ENCODE measurements at regions not wholly inside any gene's neighbourhood (a gene's known extent, or its start where the extent isn't known, plus 50 kb on each side); places are given as distances from the start of the nearest gene placed in this dataset.
A peak's percentile ranks its signal among the peaks of the same experiment; 100 is the strongest.

DNA sequence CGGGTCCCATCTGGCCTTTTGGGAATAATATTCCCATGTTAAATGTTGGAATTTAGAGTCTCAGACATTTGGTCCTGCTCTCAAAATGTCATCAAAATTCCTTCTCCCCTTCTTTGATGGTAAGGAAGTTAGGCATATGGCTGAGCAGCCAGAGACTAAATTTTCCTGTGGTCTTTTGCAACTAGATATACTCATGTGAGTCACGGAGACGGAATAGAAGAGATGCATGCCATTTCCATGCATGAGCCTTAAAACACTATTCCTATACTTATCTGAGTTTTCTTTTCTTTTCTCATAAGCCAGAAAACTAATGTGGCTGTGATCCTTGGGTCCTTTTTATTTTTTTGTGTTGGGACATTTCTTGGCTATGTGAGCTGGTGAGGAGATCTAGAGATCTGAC is 105.3 kb downstream of the NR2F2 start:
- DNase-seq, result no peak
- TF ChIP-seq, protein P1, sequence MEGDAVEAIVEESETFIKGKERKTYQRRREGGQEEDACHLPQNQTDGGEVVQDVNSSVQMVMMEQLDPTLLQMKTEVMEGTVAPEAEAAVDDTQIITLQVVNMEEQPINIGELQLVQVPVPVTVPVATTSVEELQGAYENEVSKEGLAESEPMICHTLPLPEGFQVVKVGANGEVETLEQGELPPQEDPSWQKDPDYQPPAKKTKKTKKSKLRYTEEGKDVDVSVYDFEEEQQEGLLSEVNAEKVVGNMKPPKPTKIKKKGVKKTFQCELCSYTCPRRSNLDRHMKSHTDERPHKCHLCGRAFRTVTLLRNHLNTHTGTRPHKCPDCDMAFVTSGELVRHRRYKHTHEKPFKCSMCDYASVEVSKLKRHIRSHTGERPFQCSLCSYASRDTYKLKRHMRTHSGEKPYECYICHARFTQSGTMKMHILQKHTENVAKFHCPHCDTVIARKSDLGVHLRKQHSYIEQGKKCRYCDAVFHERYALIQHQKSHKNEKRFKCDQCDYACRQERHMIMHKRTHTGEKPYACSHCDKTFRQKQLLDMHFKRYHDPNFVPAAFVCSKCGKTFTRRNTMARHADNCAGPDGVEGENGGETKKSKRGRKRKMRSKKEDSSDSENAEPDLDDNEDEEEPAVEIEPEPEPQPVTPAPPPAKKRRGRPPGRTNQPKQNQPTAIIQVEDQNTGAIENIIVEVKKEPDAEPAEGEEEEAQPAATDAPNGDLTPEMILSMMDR (IDR thresholded peaks at IDR 0.05; ENCODE audit: unreplicated experiment), result no peak
- no peaks in the 10 kb centered on the region for H3K27me3 Mint-ChIP-seq (ENCODE audit: unreplicated experiment)
- no peak overlapping the region for H3K4me3 Mint-ChIP-seq (ENCODE audit: low read depth, unreplicated experiment)
- H3K9me3 Mint-ChIP-seq (ENCODE audit: low read depth, unreplicated experiment), result no peaks in the 10 kb centered on the region
- intact Hi-C loops (cut with micrococcal nuclease; ENCODE audit: unreplicated experiment), result no loop called here
- no peak overlapping the region for H3K27ac Mint-ChIP-seq (ENCODE audit: unreplicated experiment)
- CTCF ChIA-PET, result no interaction called here
- BruUV-seq (replicated peaks), result no TSS peak
- no peaks in the 10 kb centered on the region for H3K36me3 Mint-ChIP-seq (ENCODE audit: insufficient read depth, unreplicated experiment)
- peaks cover 18% of the 10 kb centered on the region for H3K4me1 Mint-ChIP-seq (ENCODE audit: low read depth, unreplicated experiment)

DNA sequence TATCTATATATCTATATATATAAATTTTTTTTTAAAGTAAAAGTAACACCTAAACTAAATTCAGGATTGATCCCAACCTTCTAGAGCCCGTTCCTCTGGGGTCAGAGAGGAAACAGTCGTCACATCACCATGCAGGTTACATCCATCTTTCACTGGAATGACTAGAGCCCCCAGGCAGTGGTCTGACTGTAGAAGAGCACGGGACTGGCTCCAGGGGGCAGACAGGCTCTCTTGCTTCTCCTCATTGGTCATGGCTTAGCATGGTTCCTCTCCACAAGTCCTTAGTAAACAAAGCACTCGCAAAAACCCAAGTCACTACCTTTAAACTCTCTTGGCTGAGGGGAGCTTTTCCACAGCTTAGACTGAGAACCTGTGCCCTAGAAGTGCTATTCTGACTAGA is 110.5 kb downstream of the NR2F2 start:
- Mint-ChIP-seq H3K4me3 (ENCODE audit: low read depth, unreplicated experiment) (no peak overlapping the region), H3K27ac (ENCODE audit: unreplicated experiment) (no peak overlapping the region), H3K36me3 (ENCODE audit: insufficient read depth, unreplicated experiment) (no peaks in the 10 kb centered on the region), H3K27me3 (ENCODE audit: unreplicated experiment) (no peaks in the 10 kb centered on the region), H3K9me3 (ENCODE audit: low read depth, unreplicated experiment) (no peaks in the 10 kb centered on the region), H3K4me1 (ENCODE audit: low read depth, unreplicated experiment) (no peaks in the 10 kb centered on the region)
- no TSS peak for BruUV-seq (replicated peaks)
- no peak for DNase-seq
- intact Hi-C loops (cut with micrococcal nuclease; ENCODE audit: unreplicated experiment), result no loop called here
- TF ChIP-seq, protein P1 (IDR thresholded peaks at IDR 0.05; ENCODE audit: unreplicated experiment), result no peak
- CTCF ChIA-PET, result no interaction called here

DNA sequence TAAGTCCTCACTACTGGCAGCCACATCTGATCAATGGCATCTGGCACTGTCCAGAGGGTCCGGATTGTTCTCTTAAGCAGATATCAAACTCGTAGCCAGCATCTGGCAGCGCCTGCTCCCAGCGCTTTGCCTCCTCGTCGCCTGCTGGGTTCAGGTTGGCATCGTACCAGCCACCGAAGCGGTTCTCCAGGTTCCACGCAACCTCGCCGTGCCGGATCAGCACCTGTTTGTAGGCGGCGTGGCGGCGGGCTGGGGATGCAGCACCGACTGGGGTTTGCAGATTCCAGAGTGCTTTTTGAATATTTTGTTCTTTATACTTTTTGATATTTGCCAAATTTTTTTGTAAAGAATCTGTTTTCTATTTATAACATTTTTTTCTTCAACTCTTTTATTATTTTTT is 111.6 kb downstream of the NR2F2 start:
- TF ChIP-seq, protein P1 (IDR thresholded peaks at IDR 0.05; ENCODE audit: unreplicated experiment), result no peak
- CTCF ChIA-PET, result no interaction called here
- H3K27ac Mint-ChIP-seq (ENCODE audit: unreplicated experiment), result no peak overlapping the region
- H3K4me3 Mint-ChIP-seq (ENCODE audit: low read depth, unreplicated experiment), result no peak overlapping the region
- H3K4me1 Mint-ChIP-seq (ENCODE audit: low read depth, unreplicated experiment), result peaks cover 10% of the 10 kb centered on the region
- BruUV-seq (replicated peaks), result no TSS peak
- no peaks in the 10 kb centered on the region for H3K36me3 Mint-ChIP-seq (ENCODE audit: insufficient read depth, unreplicated experiment)
- no peaks in the 10 kb centered on the region for H3K27me3 Mint-ChIP-seq (ENCODE audit: unreplicated experiment)
- no peaks in the 10 kb centered on the region for H3K9me3 Mint-ChIP-seq (ENCODE audit: low read depth, unreplicated experiment)
- no peak for DNase-seq
- intact Hi-C loops (cut with micrococcal nuclease; ENCODE audit: unreplicated experiment), result no loop called here

DNA sequence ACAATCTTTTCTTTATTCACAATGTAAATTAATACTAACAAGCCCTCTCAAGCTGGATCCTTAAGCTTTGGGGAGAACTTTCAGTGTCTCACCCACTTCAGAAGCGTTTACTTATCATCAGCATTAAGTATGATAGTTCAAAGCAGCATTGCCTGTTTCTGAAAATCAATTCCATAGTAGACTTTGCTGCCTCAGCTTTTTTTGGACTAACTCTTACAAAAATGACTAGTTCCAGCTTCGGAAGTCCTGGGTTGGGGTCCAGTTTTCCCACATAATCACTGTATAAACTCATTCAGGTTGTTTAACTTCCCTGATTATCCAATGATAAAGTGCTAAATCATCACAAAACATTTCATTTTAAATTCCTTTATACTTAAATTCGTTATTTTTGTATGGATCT is 114.4 kb downstream of the NR2F2 start:
- no peaks in the 10 kb centered on the region for H3K27me3 Mint-ChIP-seq (ENCODE audit: unreplicated experiment)
- H3K9me3 Mint-ChIP-seq (ENCODE audit: low read depth, unreplicated experiment), result no peaks in the 10 kb centered on the region
- no peak overlapping the region for H3K4me3 Mint-ChIP-seq (ENCODE audit: low read depth, unreplicated experiment)
- intact Hi-C loops (cut with micrococcal nuclease; ENCODE audit: unreplicated experiment), result no loop called here
- no peaks in the 10 kb centered on the region for H3K36me3 Mint-ChIP-seq (ENCODE audit: insufficient read depth, unreplicated experiment)
- no peak for DNase-seq
- H3K4me1 Mint-ChIP-seq (ENCODE audit: low read depth, unreplicated experiment), result peaks cover 24% of the 10 kb centered on the region
- H3K27ac Mint-ChIP-seq (ENCODE audit: unreplicated experiment), result no peak overlapping the region
- CTCF ChIA-PET, result interaction anchor here (1.0 kb wide), 1 partner anchor 9 kb away, joined by 3 read pairs; no protein-coding TSS in a partner anchor
- TF ChIP-seq, protein P1 (IDR thresholded peaks at IDR 0.05; ENCODE audit: unreplicated experiment), result no peak
- no TSS peak for BruUV-seq (replicated peaks)

DNA sequence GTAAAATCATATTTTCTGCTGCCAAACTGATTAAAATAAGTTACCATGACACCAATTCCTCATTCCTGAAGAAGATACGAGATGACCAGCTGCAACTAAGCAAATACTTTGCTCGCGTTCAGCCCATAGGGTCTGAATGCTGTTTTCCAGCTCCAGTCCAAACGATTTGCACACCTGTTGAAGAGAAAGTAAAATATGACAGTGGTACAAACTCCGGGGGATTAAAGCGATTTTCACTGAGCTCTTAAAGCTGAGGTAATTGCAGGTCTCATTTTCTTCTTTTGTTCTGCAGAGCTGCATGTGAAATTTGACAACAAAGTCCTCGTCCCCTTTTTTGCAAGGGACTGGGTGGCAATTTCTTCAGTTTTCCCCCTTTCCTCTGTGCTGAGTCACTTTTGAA is 118.4 kb downstream of the NR2F2 start:
- TF ChIP-seq, protein P1 (IDR thresholded peaks at IDR 0.05; ENCODE audit: unreplicated experiment), result no peak
- no peak for DNase-seq
- peak overlapping the region; percentile 23 for H3K4me3 Mint-ChIP-seq (ENCODE audit: low read depth, unreplicated experiment)
- H3K4me1 Mint-ChIP-seq (ENCODE audit: low read depth, unreplicated experiment), result peaks cover 49% of the 10 kb centered on the region
- intact Hi-C loops (cut with micrococcal nuclease; ENCODE audit: unreplicated experiment), result no loop called here
- CTCF ChIA-PET, result no interaction called here
- H3K36me3 Mint-ChIP-seq (ENCODE audit: insufficient read depth, unreplicated experiment), result no peaks in the 10 kb centered on the region
- BruUV-seq (replicated peaks), result no TSS peak
- H3K27me3 Mint-ChIP-seq (ENCODE audit: unreplicated experiment), result no peaks in the 10 kb centered on the region
- H3K27ac Mint-ChIP-seq (ENCODE audit: unreplicated experiment), result no peak overlapping the region
- no peaks in the 10 kb centered on the region for H3K9me3 Mint-ChIP-seq (ENCODE audit: low read depth, unreplicated experiment)

Data from Calu3 (cell line).